Left ventricle myocardium inferior (tissue), 1 donor: ENCODE measurements at regions not wholly inside any gene's neighbourhood (a gene's known extent, or its start where the extent isn't known, plus 50 kb on each side); places are given as distances from the start of the nearest gene placed in this dataset.
"Not testable (repeated sequence)": the region's sequence is repeated elsewhere in the genome, so short reads cannot be mapped to it uniquely, and the experiment has no call there.

Source experiments
- DNase-seq: peaks from one replicate; pipeline ENCODE4 v3.0.0-alpha.2; 2020
- H3K27ac ChIP-seq: fragments of 200-600 bp; replicated peaks from 2 replicates; pipeline ENCODE4 v1.8.0; 2021
- H3K27me3 ChIP-seq: fragments of 200-600 bp; 2 replicates; pipeline ENCODE4 v1.8.0; 2021; ENCODE audit warnings: low read depth
- H3K36me3 ChIP-seq: fragments of 200-600 bp; 2 replicates; pipeline ENCODE4 v1.8.0; 2021
- H3K4me1 ChIP-seq: fragments of 200-600 bp; 2 replicates; pipeline ENCODE4 v1.8.0; 2021
- H3K4me3 ChIP-seq: fragments of 200-600 bp; 2 replicates; pipeline ENCODE4 v1.8.0; 2021; ENCODE audit warnings: mild to moderate bottlenecking, moderate library complexity
- H3K9me3 ChIP-seq: fragments of 200-600 bp; replicated peaks from 2 replicates; pipeline ENCODE4 v1.8.0; 2021
- intact Hi-C: fragments of 100-400 bp; cut with micrococcal nuclease; formaldehyde crosslinking; loops from one replicate; pipeline ENCODE4 v1.11.0; 2022
- TF ChIP-seq, protein P1 (sequence below): fragments of 200-600 bp; IDR thresholded peaks from 2 replicates; pipeline ENCODE4 v1.8.0; 2021; ENCODE audit warnings: antibody characterized with exemption, mild to moderate bottlenecking, borderline replicate concordance
- donor health status: DM: no; HTN: yes; CAD: no; lungs with severe emphysema.

DNA sequence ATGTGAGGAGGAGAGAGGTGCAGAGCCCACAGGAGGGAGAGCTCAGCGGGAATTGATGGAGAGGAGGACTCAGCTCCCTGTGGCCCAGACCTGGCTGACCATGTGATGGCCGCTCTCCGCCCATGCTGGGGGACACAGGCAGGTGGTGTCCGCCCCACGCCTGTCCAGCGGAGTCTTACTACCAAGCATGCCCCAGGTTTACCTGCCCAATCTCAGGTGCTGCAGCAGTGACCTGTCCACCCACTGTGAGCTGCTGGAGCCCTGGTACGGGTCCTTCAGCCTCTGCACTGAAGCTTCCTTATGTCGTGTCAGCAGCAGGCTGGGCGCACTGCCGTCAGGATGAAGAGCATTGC, 170.8 kb downstream of the RTP5 start:
- H3K9me3 ChIP-seq, result no peaks in the 10 kb centered on the region
- TF ChIP-seq, protein P1, sequence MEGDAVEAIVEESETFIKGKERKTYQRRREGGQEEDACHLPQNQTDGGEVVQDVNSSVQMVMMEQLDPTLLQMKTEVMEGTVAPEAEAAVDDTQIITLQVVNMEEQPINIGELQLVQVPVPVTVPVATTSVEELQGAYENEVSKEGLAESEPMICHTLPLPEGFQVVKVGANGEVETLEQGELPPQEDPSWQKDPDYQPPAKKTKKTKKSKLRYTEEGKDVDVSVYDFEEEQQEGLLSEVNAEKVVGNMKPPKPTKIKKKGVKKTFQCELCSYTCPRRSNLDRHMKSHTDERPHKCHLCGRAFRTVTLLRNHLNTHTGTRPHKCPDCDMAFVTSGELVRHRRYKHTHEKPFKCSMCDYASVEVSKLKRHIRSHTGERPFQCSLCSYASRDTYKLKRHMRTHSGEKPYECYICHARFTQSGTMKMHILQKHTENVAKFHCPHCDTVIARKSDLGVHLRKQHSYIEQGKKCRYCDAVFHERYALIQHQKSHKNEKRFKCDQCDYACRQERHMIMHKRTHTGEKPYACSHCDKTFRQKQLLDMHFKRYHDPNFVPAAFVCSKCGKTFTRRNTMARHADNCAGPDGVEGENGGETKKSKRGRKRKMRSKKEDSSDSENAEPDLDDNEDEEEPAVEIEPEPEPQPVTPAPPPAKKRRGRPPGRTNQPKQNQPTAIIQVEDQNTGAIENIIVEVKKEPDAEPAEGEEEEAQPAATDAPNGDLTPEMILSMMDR, result no peak
- no peaks in the 10 kb centered on the region for H3K36me3 ChIP-seq
- no peak overlapping the region for H3K4me3 ChIP-seq
- no peaks in the 10 kb centered on the region for H3K4me1 ChIP-seq
- H3K27me3 ChIP-seq, result peaks cover 82% of the 10 kb centered on the region
- H3K27ac ChIP-seq, result no peak overlapping the region
- no peak for DNase-seq
- intact Hi-C loops, result no loop called here

DNA sequence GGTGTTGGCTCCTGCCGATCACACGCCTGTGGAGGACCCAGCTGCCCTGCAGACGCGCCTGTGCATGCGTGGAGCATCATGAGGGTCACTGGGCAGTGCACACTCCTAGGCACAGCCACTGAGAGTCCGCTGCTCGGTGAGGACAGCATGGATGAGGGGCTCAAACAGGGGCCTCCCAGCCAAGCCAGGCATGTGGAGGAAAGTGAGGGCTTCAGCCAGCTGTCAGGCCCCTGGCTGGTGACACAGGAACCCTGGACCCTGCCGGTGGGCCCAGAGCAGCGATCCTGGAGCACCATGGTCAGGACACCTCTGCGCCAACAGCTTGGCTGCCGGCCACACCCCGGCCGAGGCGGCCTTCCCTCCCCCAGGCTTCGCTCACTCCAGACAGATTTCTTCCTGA, 171.2 kb downstream of the RTP5 start:
- TF ChIP-seq, protein P1, result no peak
- Histone ChIP-seq H3K4me3 (no peak overlapping the region), H3K27me3 (peaks cover 82% of the 10 kb centered on the region), H3K4me1 (no peaks in the 10 kb centered on the region), H3K9me3 (no peaks in the 10 kb centered on the region), H3K36me3 (no peaks in the 10 kb centered on the region), H3K27ac (no peak overlapping the region)
- intact Hi-C loops, result no loop called here
- no peak for DNase-seq

DNA sequence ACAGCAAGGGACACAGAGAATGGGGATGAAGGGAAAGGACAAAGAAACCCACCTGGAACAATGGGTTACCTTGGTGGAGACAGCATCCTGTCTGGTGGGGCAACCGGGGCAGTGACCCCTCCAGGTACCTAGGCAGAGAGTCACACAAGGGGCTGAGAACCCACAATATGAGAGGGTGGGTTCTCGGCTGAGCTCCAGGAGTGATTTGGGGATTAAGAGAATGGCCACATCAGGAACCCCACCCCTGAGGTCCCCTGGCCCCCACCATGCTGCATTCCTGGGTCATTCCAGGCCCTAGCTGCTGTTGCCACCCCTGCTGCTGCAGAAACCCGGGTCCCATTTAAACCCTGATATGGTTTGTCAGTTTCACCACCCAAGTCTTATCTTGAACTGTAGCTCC, 172.3 kb downstream of the RTP5 start:
- Histone ChIP-seq H3K9me3 (no peaks in the 10 kb centered on the region), H3K36me3 (no peaks in the 10 kb centered on the region), H3K27ac (no peak overlapping the region), H3K4me3 (no peak overlapping the region), H3K27me3 (peaks cover 81% of the 10 kb centered on the region), H3K4me1 (no peaks in the 10 kb centered on the region)
- DNase-seq, result no peak
- TF ChIP-seq, protein P1, result no peak
- intact Hi-C loops, result no loop called here

DNA sequence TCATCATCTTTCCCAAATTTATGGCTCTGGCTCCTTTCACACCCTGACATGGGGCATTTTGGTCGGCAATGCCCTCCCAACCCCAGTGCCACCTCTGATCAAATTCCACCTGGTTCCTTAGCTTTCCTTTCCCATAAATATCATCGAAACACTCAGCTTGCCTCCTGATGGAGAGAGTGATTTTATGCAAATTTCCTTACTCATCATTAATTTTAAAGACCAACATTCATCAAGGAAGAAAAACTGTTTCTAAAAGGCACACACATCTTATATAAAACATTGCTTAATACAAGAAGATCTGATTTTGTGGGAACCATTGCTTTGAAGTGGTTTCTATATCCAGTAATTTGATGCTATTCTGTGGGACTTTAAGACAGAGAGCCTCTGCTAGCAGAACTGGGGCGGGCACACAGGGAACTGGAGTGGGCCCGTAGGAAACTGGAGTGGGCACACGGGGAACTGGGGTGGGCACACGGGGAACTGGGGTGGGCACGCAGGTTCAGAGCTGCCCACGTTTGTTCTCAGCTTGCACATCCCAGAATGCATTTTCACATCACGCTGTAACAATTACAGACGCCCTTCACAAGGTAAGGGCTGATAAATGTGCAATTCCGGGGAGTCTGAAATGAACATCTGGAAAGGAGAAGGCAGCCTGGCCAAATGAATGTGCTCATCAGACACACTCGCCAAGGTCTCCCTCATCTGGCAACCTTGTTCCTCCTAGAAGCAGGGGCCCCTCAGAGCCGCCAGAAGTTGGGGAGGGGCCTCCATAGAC, 174.2 kb downstream of the RTP5 start:
- Histone ChIP-seq H3K4me1 (no peaks in the 10 kb centered on the region), H3K4me3 (no peak overlapping the region), H3K9me3 (no peaks in the 10 kb centered on the region), H3K27ac (no peak overlapping the region), H3K36me3 (no peaks in the 10 kb centered on the region), H3K27me3 (peaks cover 77% of the 10 kb centered on the region)
- TF ChIP-seq, protein P1, result no peak
- DNase-seq, result no peak
- intact Hi-C loops, result no loop called here

DNA sequence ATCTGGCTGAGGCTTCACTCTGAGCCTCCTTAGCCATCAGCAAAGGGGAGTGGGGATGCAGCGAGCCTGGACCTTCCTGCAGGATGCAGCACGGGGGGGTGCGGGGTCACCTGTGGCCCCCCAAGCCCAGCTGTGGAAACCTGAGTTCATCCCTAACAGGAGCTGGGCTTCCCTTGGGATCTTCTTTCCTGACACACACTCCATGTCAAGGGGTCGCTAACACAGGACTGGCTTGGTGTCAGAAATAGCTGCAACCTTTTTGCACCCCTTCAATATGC, 174.7 kb downstream of the RTP5 start:
- TF ChIP-seq, protein P1, result no peak
- Histone ChIP-seq H3K4me3 (no peak overlapping the region), H3K4me1 (no peaks in the 10 kb centered on the region), H3K9me3 (no peaks in the 10 kb centered on the region), H3K27ac (no peak overlapping the region), H3K36me3 (no peaks in the 10 kb centered on the region), H3K27me3 (peaks cover 78% of the 10 kb centered on the region)
- intact Hi-C loops, result no loop called here
- DNase-seq, result no peak

DNA sequence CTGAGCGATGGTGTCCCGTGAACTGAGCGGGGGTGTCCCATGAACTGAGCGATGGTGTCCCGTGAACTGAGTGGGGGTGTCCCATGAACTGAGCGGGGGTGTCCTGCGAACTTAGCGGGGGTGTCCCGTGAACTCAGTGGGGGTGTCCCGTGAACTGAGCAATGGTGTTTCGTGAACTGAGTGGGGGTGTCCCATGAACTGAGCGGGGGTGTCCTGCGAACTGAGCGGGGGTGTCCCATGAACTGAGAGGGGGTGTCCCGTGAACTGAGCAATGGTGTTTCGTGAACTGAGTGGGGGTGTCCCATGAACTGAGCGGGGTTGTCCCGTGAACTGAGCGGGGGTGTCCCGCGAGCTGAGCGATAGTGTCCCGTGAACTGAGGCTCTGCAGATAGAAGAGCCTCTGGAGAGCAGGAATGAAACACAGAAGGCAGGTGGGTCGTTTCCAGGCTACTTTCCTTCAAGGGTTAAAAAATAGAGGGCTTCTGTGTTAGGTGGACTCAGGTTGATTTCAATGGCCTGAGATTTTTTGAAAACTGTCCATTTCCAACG, 176.1 kb downstream of the RTP5 start:
- H3K36me3 ChIP-seq, H3K27ac ChIP-seq, intact Hi-C loops, H3K4me3 ChIP-seq, H3K4me1 ChIP-seq, DNase-seq, H3K9me3 ChIP-seq: not testable (repeated sequence)
- H3K27me3 ChIP-seq, result peaks cover 68% of the 10 kb centered on the region
